ENCODE measurements at regions not wholly inside any gene's neighbourhood (a gene's known extent, or its start where the extent isn't known, plus 50 kb on each side); places are given as distances from the start of the nearest gene placed in this dataset.
"Not testable (repeated sequence)": the region's sequence is repeated elsewhere in the genome, so short reads cannot be mapped to it uniquely, and the experiment has no call there.

GRCh38 chr4:141290771-141291170, 70.1 kb downstream of the ZNF330 start:
- DNase-seq (ENCODE audit: low read depth): no peak

- no peak for DNase-seq (ENCODE audit: low read depth)
Measured at GRCh38 chr4:141294306-141294705, 73.6 kb downstream of the ZNF330 start.

DNA sequence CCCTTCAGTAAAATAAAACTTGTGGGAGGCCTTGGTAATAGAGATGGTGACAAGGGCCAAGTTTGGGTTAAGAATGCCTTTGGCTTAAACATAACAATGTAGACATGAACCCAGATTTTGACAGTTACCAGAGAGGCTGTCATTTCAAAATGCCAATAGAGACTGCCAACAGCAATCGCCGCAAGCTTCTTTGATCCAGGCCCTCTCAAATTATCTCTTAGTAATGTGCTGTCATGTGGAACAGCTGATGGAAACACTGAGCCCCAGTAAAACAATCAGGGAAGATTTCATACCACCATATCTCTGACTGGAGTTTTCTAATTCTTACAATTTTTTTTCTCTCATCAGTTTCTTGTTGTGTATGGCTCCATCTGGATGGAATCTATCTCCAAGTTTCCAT, 80.5 kb downstream of the ZNF330 start:
- no peak for DNase-seq (ENCODE audit: low read depth)

DNA sequence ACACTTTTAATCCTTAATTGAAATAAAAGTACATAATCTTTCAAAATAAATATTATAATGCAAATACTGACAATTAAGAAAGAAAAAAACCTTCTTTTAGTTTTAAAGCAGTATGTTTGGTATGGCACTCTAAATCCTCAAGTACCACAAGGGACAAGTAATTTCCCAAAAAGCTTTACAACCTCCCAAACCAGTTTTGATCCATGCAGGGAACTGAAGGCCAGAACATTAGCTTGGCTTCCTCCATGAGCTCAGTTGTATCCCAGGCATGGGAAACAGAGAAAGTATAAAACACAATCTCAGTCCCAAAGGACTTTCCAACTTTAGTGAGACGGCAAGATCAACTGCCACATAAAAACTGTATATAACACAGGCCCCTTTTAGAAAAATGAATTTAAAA, 82.2 kb downstream of the ZNF330 start:
- no peak for DNase-seq (ENCODE audit: low read depth)

DNA sequence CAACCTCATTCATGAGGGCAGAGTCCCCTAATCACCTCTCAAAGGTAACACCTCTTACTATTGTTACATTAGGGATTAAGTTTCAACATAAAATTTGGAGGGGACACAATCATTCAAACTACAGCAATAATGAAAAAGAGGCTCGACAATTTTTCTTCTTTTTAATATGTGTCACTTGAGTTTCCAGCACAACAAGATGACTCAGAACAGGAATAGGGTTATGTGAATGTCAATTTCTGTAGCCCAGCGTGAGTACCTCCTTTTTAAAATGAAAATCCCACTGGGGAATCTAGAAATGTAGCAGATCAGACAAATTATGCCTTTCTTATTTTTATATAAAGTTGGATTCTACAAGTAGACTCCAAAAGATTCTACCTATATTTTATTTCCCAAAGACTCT, 83.7 kb downstream of the ZNF330 start:
- DNase-seq (ENCODE audit: low read depth): no peak

DNA sequence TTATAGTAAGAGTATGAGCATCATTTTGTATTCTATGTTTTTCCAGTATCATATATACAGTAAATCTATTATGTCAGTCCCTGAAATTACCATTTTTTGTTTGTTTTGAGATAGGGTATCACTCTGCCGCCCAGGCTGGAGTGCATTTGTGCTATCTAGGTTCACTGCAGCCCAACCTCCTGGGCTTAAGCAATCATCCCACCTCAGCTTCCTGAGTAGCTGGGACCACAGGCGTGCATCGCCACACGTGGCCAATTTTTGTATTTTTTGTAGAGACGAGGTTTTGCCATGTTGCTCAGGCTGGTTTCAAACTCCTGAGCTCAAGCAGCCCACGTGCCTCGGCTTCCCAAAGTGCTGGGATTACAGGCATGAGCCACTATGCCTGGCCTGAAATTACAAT, 85.6 kb downstream of the ZNF330 start:
- no peak for DNase-seq (ENCODE audit: low read depth)

GRCh38 chr4:141307241-141307689, 86.6 kb downstream of the ZNF330 start:
- DNase-seq (ENCODE audit: low read depth): peak; percentile 19

DNA sequence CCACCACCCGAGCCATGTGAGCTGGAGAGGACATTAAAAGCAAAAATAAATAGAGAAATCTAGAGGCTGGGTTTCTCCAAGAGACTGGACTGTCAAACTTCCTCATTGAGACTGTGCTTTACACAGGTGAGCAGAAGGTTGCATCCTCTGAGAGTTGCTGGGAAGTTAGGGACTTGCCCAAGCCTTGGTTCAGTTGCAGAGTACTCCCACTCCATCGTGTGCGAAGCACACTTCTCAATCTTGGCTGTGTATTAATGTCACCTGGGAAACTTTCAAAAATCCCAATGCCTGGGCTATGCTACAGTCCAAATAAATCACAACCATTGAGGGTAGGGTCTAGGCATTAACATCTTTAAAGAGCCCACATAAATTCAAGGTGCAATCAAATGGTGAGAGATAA, 89.2 kb downstream of the ZNF330 start:
- DNase-seq (ENCODE audit: low read depth): no peak

DNA sequence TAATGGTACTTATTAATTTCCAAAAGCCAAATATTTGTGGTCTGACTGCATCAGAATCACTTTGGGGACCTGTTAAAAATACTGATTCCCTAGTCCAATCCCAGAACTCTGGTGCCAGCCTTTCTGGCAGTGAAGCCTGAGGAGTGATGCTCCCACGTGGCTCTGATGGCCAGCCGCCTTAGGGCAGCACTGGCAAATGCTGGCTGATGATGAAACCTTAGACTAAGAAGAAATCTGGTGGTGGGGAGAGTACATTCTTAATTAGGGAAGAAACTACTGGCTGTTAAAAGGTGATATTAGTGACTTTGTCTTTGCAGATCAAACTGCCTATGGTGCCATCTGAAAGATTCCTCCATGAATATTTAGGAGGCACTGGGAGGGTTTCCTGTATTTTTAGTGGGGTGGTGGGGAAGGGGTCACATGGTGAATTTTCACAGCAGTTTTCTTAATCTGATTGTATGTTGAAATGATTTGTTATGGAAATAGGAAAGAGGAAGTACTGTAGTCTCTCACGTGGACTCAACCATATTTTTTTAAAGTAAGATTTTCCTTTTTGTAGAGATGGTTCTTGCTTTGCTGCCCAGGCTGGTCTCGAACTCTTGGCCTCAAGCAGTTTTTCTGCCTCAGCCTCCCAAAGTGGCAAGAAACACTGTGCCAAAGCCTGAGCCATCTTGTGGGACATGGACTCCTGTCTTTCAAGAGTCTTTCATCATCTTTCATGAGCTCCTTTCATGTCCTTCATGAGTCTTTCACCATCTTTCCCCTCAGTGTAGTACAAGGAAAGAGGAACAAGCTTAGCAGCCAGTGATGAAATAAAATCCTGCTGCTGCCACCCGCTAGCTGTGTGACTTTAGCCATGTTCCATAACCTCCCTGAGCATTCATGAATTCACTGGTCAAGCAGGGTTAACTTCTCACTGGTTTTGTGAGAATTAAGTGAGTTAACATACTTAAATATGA, 90.8 kb downstream of the ZNF330 start:
- no peak for DNase-seq (ENCODE audit: low read depth)

DNA sequence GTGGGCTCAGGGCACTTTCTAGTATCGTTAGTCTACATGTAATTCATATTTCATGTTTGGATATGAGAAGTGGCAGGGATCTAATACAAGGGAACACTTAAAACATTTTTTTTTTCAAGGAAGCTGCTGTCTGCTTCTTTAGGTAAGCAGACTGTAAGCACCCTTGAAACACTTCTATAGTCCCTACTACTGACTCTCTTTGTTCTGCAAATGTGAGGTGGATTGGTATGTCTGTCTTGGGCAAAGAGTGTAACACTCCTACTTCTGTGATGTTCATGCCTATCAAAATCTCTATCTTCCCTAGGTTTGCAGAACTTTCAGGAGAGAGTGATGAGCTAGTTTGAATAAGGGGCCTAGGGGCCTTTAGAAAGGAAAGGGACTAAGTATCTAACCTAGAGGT, 93.9 kb downstream of the ZNF330 start:
- DNase-seq (ENCODE audit: low read depth): no peak

- DNase-seq (ENCODE audit: low read depth): no peak
Measured at GRCh38 chr4:141328560-141329173, 108.0 kb downstream of the ZNF330 start.

DNA sequence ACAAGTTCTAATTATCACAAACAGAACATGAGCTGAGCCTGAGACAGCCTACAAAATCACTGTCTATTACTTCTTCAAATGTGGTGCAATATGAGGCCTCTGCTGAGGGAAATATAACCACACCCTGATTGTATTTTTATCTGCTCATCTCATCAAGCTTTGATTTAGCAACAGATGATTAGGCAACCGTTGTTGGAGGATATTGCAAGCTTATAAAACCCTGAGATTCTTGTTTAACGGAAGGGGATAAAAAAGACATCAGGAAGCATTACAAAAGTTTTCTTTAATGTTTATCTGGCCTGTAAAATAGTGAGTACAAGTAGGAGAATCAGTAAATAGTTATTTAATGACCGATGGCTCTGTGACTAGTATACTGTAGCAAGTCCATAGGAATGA, 108.5 kb downstream of the ZNF330 start:
- DNase-seq (ENCODE audit: low read depth): no peak

GRCh38 chr4:141330616-141331015, 109.9 kb downstream of the ZNF330 start:
- no peak for DNase-seq (ENCODE audit: low read depth)

DNA sequence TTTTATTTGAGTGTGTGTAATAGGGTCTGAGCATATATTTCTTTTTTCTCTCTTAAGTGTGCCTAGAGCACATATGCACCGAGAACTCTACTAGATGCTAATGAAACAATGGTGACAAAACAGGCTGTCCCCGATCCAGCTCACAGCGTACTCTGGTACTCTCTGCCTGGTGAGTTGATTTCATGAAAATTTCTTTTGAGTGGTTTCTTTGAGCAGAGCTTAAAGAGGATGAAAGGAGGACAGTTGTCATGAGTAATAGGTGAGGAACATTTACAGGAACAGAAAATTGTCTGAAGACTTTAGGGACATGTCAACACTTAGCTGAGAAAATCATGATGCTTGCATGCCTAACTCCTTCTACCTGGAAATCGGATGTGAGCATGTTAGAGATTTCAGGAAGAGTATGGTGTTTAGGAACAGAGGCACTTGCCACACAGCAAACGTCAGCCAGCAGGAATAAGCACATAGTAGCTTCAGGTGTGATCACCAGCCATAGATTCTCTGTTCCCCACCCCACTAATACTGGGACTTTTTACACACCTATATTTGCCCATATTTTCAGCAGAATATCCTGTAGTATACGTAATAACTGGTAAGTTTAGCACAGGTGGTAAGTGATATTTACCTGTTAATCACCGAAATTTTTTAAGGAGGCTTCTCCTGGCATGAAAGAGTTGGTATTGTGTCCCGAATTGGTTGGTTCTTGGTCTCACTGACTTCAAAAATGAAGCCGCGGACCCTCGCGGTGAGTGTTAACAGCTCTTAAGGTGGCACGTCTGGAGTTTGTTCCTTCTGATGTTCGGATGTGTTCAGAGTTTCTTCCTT, 111.1 kb downstream of the ZNF330 start:
- no peak for DNase-seq (ENCODE audit: low read depth)

DNA sequence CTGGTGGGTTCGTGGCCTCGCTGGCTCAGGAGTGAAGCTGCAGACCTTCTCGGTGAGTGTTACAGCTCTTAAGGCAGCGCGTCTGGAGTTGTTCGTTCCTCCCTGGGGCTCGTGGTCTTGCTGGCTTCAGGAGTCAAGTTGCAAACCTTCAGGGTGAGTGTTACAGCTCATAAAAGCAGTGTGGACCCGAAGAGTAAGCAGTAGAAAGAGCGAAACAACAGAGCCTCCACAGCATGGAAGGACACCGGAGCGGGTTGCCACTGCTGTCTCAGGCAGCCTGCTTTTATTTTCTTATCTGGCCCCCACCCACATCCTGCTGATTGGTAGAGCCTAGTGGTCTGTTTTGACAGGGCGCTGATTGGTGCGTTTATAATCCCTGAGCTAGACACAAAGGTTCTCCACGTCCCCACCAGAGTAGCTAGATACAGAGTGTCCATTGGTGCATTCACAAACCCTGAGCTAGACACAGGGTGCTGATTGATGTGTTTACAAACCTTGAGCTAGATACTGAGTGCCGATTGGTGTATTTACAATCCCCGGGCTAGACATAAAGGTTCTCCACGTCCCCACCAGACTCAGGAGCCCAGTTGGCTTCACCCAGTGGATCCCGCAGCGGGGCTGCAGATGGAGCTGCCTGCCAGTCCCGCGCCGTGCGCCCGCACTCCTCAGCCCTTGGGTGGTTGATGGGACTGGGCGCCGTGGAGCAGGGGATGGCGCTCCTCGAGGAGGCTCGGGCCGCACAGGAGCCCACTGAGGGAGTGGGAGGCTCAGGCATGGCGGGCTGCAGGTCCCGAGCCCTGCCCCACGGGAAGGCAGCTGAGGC, 111.9 kb downstream of the ZNF330 start:
- DNase-seq (ENCODE audit: low read depth): not testable (repeated sequence)

GRCh38 chr4:141333456-141334230, 112.9 kb downstream of the ZNF330 start:
- DNase-seq (ENCODE audit: low read depth): not testable (repeated sequence)

GRCh38 chr4:141335166-141335565, 114.5 kb downstream of the ZNF330 start:
- DNase-seq (ENCODE audit: low read depth): no peak

GRCh38 chr4:141338238-141338637, 117.5 kb downstream of the ZNF330 start:
- DNase-seq (ENCODE audit: low read depth): no peak

DNA sequence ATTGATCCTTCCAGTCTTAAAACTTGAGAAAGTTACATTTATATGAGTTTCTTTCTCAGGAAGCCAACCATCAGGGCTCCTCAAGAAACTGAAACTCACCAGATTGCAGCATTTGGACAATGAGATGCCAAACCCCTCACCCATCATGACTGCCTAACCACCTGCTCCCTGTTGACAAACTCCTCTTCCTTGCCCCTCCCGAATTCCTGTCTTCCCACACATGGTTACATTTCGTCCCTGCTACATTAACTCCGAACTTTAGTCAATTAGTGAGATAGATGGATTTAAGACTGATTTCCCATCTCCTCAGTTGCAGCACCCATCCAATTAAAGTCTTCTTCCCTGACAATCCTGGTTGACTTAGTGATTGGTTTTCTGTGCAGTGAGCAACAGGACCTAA, 118.7 kb downstream of the ZNF330 start:
- DNase-seq (ENCODE audit: low read depth): no peak

GRCh38 chr4:141339966-141340365, 119.3 kb downstream of the ZNF330 start:
- DNase-seq (ENCODE audit: low read depth): no peak

DNA sequence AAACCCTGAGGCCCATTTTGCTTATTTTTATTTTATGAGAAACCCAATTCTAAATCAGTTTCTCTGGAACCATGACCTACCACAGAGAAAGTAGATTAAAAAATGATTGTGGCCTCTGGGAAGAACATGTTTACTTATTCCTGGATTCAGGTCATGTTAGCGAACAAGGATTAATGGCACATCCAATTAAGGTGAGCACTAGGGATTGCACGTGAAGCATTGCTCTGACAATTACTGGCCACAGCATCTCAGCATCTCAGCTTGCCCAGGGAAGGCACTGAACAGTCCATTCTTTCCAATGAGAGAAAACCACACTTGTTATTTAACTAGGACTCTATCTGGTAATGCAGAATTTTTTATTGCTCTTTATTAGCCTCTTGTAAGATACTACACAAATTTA, 119.8 kb downstream of the ZNF330 start:
- no peak for DNase-seq (ENCODE audit: low read depth)
